ENCODE measurements at regions not wholly inside any gene's neighbourhood (a gene's known extent, or its start where the extent isn't known, plus 50 kb on each side); places are given as distances from the start of the nearest gene placed in this dataset.
A peak's percentile ranks its signal among the peaks of the same experiment; 100 is the strongest.

DNA sequence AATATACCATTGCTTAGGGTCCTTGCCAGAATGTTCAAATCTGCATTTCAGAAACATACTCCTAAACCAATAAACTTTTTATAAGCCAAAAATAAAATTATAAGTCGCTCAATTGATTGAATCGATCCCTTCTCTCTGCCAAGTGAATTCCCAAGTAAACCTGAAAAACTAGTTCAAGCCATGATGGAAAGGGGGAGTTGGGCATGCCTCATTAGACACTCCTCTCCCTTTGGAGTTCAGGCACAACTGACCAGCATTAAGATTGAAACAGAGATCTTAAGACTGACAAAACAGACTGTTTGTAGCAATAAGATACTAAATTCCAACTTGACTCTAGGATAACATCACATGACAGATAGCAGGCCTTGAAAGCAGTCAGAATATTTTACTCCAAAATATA, 113.7 kb upstream of the RASGRP1 start:
- H3K36me3 Mint-ChIP-seq: no peaks in the 10 kb centered on the region
- H3K27me3 Mint-ChIP-seq: peaks cover 5% of the 10 kb centered on the region
- TF ChIP-seq, protein P1, sequence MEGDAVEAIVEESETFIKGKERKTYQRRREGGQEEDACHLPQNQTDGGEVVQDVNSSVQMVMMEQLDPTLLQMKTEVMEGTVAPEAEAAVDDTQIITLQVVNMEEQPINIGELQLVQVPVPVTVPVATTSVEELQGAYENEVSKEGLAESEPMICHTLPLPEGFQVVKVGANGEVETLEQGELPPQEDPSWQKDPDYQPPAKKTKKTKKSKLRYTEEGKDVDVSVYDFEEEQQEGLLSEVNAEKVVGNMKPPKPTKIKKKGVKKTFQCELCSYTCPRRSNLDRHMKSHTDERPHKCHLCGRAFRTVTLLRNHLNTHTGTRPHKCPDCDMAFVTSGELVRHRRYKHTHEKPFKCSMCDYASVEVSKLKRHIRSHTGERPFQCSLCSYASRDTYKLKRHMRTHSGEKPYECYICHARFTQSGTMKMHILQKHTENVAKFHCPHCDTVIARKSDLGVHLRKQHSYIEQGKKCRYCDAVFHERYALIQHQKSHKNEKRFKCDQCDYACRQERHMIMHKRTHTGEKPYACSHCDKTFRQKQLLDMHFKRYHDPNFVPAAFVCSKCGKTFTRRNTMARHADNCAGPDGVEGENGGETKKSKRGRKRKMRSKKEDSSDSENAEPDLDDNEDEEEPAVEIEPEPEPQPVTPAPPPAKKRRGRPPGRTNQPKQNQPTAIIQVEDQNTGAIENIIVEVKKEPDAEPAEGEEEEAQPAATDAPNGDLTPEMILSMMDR (conservative IDR thresholded peaks at IDR 0.05): no peak
- no peak for DNase-seq (ENCODE audit: extremely low spot score, unreplicated experiment)
- H3K4me3 Mint-ChIP-seq: no peak overlapping the region
- no peak overlapping the region for H3K27ac Mint-ChIP-seq
- H3K4me1 Mint-ChIP-seq (ENCODE audit: unreplicated experiment): no peaks in the 10 kb centered on the region
- H3K9me3 Mint-ChIP-seq: no peaks in the 10 kb centered on the region

DNA sequence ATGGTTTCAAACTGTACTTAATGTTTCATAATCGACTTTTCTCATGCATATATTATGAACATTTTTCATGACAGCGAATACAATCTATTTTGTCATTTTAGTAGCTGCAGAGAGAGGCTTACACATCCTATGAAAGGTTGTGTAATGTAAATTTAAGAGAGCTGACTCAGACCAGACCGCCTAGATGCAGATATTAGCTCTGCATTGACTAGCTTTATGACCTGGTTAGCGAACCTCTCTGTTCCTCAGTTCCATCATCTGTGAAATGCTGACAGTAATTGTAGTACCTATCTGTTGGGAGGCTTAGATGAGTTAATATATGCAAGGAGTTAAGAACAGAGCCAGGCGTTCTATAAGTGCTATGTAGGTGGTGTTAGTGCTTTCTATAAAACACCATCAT, 116.2 kb upstream of the RASGRP1 start:
- H3K9me3 Mint-ChIP-seq: no peaks in the 10 kb centered on the region
- no peak overlapping the region for H3K4me3 Mint-ChIP-seq
- no peaks in the 10 kb centered on the region for H3K4me1 Mint-ChIP-seq (ENCODE audit: unreplicated experiment)
- H3K27ac Mint-ChIP-seq: no peak overlapping the region
- TF ChIP-seq, protein P1 (conservative IDR thresholded peaks at IDR 0.05): no peak
- no peaks in the 10 kb centered on the region for H3K36me3 Mint-ChIP-seq
- no peak for DNase-seq (ENCODE audit: extremely low spot score, unreplicated experiment)
- peaks cover 5% of the 10 kb centered on the region for H3K27me3 Mint-ChIP-seq

DNA sequence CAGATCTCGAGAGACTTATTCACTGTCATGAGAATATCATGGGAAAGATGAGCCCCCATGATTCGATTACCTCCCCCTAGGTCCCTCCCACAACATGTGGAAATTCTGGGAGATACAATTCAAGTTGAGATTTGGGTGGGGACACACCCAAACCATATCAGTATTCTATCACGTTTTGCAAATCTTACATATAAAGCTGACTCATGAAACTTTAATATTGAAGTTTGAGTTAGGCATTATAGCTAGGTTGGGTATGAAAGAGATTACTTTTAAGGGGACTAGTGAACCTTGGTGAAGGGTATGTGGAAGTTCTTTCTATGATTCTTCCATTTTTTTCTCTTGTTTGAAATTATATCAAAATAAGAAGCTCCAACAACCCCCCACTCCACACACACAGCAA, 117.7 kb upstream of the RASGRP1 start:
- Mint-ChIP-seq H3K4me3 (no peak overlapping the region), H3K27me3 (no peaks in the 10 kb centered on the region), H3K27ac (no peak overlapping the region), H3K4me1 (ENCODE audit: unreplicated experiment) (peaks cover 3% of the 10 kb centered on the region), H3K9me3 (no peaks in the 10 kb centered on the region), H3K36me3 (no peaks in the 10 kb centered on the region)
- DNase-seq (ENCODE audit: extremely low spot score, unreplicated experiment): no peak
- TF ChIP-seq, protein P1 (conservative IDR thresholded peaks at IDR 0.05): no peak

DNA sequence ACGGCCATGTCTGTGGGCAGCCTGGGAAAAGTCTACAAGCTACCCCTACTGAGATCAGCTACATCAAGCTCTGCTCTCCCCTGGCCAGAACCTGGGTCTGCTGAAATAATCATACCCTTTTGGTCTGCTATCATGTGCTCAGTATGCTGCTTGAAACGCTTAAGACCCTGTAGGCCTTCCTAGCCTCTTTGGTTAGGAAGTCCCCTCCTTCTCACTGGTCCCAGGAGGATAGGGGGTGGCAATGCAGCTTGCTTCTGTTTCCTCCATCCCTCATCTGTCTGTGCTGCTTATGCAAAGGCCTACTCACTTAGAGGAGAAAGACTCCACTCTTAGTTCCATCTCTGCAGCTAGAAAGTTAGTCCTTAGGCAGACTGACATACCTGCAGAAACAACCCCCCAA, 118.2 kb upstream of the RASGRP1 start:
- Mint-ChIP-seq H3K27ac (no peak overlapping the region), H3K27me3 (no peaks in the 10 kb centered on the region), H3K36me3 (no peaks in the 10 kb centered on the region), H3K9me3 (no peaks in the 10 kb centered on the region), H3K4me1 (ENCODE audit: unreplicated experiment) (peaks cover 8% of the 10 kb centered on the region), H3K4me3 (no peak overlapping the region)
- DNase-seq (ENCODE audit: extremely low spot score, unreplicated experiment): no peak
- TF ChIP-seq, protein P1 (conservative IDR thresholded peaks at IDR 0.05): no peak

GRCh38 chr15:38683382-38684242, 119.0 kb upstream of the RASGRP1 start:
- peaks cover 8% of the 10 kb centered on the region for H3K4me1 Mint-ChIP-seq (ENCODE audit: unreplicated experiment)
- TF ChIP-seq, protein P1 (conservative IDR thresholded peaks at IDR 0.05): peak; percentile 89
- H3K9me3 Mint-ChIP-seq: no peaks in the 10 kb centered on the region
- no peaks in the 10 kb centered on the region for H3K36me3 Mint-ChIP-seq
- no peak overlapping the region for H3K27ac Mint-ChIP-seq
- peaks cover 4% of the 10 kb centered on the region for H3K27me3 Mint-ChIP-seq
- no peak for DNase-seq (ENCODE audit: extremely low spot score, unreplicated experiment)
- H3K4me3 Mint-ChIP-seq: no peak overlapping the region
